ENCODE measurements at regions not wholly inside any gene's neighbourhood (a gene's known extent, or its start where the extent isn't known, plus 50 kb on each side); places are given as distances from the start of the nearest gene placed in this dataset.

GRCh38 chr12:77300811-77301210, 235.4 kb upstream of the E2F7 start:
- Mint-ChIP-seq H3K27ac (no peak overlapping the region), H3K9me3 (no peaks in the 10 kb centered on the region), H3K36me3 (ENCODE audit: low read depth) (no peaks in the 10 kb centered on the region), H3K27me3 (ENCODE audit: insufficient read depth) (no peaks in the 10 kb centered on the region), H3K4me1 (peaks cover 6% of the 10 kb centered on the region), H3K4me3 (no peak overlapping the region)
- no peaks in the 10 kb centered on the region for H3K36me3 ChIP-seq (ENCODE audit: control insufficient read depth, insufficient read depth, low read length)
- no peak overlapping the region for H3K27ac ChIP-seq (ENCODE audit: low read depth, low read length)
- no peaks in the 10 kb centered on the region for H3K27me3 ChIP-seq (ENCODE audit: control insufficient read depth, insufficient read depth, low read length, poor library complexity, severe bottlenecking)
- no peak for DNase-seq
- TF ChIP-seq, protein P1, sequence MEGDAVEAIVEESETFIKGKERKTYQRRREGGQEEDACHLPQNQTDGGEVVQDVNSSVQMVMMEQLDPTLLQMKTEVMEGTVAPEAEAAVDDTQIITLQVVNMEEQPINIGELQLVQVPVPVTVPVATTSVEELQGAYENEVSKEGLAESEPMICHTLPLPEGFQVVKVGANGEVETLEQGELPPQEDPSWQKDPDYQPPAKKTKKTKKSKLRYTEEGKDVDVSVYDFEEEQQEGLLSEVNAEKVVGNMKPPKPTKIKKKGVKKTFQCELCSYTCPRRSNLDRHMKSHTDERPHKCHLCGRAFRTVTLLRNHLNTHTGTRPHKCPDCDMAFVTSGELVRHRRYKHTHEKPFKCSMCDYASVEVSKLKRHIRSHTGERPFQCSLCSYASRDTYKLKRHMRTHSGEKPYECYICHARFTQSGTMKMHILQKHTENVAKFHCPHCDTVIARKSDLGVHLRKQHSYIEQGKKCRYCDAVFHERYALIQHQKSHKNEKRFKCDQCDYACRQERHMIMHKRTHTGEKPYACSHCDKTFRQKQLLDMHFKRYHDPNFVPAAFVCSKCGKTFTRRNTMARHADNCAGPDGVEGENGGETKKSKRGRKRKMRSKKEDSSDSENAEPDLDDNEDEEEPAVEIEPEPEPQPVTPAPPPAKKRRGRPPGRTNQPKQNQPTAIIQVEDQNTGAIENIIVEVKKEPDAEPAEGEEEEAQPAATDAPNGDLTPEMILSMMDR (conservative IDR thresholded peaks at IDR 0.05) = no peak
- WGBS, 2 experiments (ENCODE audit: insufficient coverage in 1 of 2, insufficient read length in 1 of 2) = 60 to 67% methylated on average over 1 of the region's 1 CpG
- H3K4me1 ChIP-seq (ENCODE audit: control insufficient read depth, insufficient read depth, low read length) = no peaks in the 10 kb centered on the region
- no peak overlapping the region for H3K4me3 ChIP-seq (ENCODE audit: low read length)
- no peak overlapping the region for H3K9ac ChIP-seq (ENCODE audit: extremely low read depth, low read length, poor library complexity, severe bottlenecking)
- no peaks in the 10 kb centered on the region for H3K9me3 ChIP-seq (ENCODE audit: control insufficient read depth, low read length)

GRCh38 chr12:77299910-77300669, 234.7 kb upstream of the E2F7 start:
- Mint-ChIP-seq H3K36me3 (ENCODE audit: low read depth) (no peaks in the 10 kb centered on the region), H3K27ac (no peak overlapping the region), H3K4me3 (no peak overlapping the region), H3K9me3 (no peaks in the 10 kb centered on the region), H3K4me1 (peaks cover 7% of the 10 kb centered on the region), H3K27me3 (ENCODE audit: insufficient read depth) (no peaks in the 10 kb centered on the region)
- 94% methylated on average over 4 of the region's 4 CpGs for WGBS, 2 experiments (ENCODE audit: insufficient coverage in 1 of 2, insufficient read length in 1 of 2)
- Histone ChIP-seq H3K4me1 (ENCODE audit: control insufficient read depth, insufficient read depth, low read length) (no peaks in the 10 kb centered on the region), H3K4me3 (ENCODE audit: low read length) (no peak overlapping the region), H3K27me3 (ENCODE audit: control insufficient read depth, insufficient read depth, low read length, poor library complexity, severe bottlenecking) (no peaks in the 10 kb centered on the region), H3K9ac (ENCODE audit: extremely low read depth, low read length, poor library complexity, severe bottlenecking) (no peak overlapping the region), H3K9me3 (ENCODE audit: control insufficient read depth, low read length) (no peaks in the 10 kb centered on the region), H3K27ac (ENCODE audit: low read depth, low read length) (no peak overlapping the region), H3K36me3 (ENCODE audit: control insufficient read depth, insufficient read depth, low read length) (no peaks in the 10 kb centered on the region)
- TF ChIP-seq, protein P1 (conservative IDR thresholded peaks at IDR 0.05) = no peak
- no peak for DNase-seq

DNA sequence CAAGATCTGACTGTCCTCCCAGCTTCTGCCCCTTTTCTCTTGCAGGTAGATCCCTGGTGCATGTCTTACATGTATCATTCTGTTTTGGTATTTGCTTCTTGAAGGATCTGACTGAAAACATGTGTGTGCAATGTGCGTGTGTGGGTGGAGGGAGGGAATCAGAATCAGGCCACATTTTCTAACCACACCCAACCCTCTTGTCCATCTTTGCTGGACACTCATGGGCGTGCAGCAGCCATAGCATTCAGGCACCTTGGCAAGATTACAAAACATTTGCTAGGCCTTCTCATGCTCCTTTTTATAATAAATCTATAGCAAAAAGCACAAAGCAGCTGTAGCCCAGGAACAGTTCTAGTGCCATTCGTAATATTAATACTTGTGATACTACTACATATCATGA, 233.6 kb upstream of the E2F7 start:
- H3K9ac ChIP-seq (ENCODE audit: extremely low read depth, low read length, poor library complexity, severe bottlenecking) = no peak overlapping the region
- H3K27me3 ChIP-seq (ENCODE audit: control insufficient read depth, insufficient read depth, low read length, poor library complexity, severe bottlenecking) = no peaks in the 10 kb centered on the region
- H3K36me3 ChIP-seq (ENCODE audit: control insufficient read depth, insufficient read depth, low read length) = no peaks in the 10 kb centered on the region
- H3K4me1 ChIP-seq (ENCODE audit: control insufficient read depth, insufficient read depth, low read length) = no peaks in the 10 kb centered on the region
- H3K36me3 Mint-ChIP-seq (ENCODE audit: low read depth) = no peaks in the 10 kb centered on the region
- H3K4me1 Mint-ChIP-seq = peaks cover 7% of the 10 kb centered on the region
- H3K9me3 ChIP-seq (ENCODE audit: control insufficient read depth, low read length) = no peaks in the 10 kb centered on the region
- H3K27me3 Mint-ChIP-seq (ENCODE audit: insufficient read depth) = no peaks in the 10 kb centered on the region
- TF ChIP-seq, protein P1 (conservative IDR thresholded peaks at IDR 0.05) = no peak
- DNase-seq = no peak
- WGBS, 2 experiments (ENCODE audit: insufficient coverage in 1 of 2, insufficient read length in 1 of 2) = 95 to 100% methylated on average over 1 to 2 of the region's 3 CpGs
- no peaks in the 10 kb centered on the region for H3K9me3 Mint-ChIP-seq
- H3K27ac ChIP-seq (ENCODE audit: low read depth, low read length) = no peak overlapping the region
- H3K27ac Mint-ChIP-seq = no peak overlapping the region
- H3K4me3 ChIP-seq (ENCODE audit: low read length) = no peak overlapping the region
- H3K4me3 Mint-ChIP-seq = no peak overlapping the region
